K562 (cell line): ENCODE measurements at regions not wholly inside any gene's neighbourhood (a gene's known extent, or its start where the extent isn't known, plus 50 kb on each side); places are given as distances from the start of the nearest gene placed in this dataset.
"Not testable (repeated sequence)": the region's sequence is repeated elsewhere in the genome, so short reads cannot be mapped to it uniquely, and the experiment has no call there.

Source experiments
- ATAC-seq: fragments of 200-7000 bp; cut with Tn5 transposase; 3 replicates; pipeline ENCODE4 v1.9.1; 2020; ENCODE audit warnings: moderate library complexity
- BruUV-seq: library from RNA; stranded (reverse); fragments of 400-500 nt; replicated peaks from 2 replicates; lab custom pipeline; 2021; lab: Mats Ljungman, UMichigan
- CTCF ChIA-PET: fragments of 300-600 bp; formaldehyde crosslinking; extraction: SDS; loops from one replicate; lab custom pipeline; 2021; ENCODE audit warnings: low intra/inter-chr PET ratio; lab: Yijun Ruan, JAX
- POLR2A ChIA-PET: fragments of 300-600, 350-650 bp; sonication (Branson Sonifier 250); formaldehyde crosslinking; extraction: SDS; loops from one replicate; lab custom pipeline; 2021; ENCODE audit warnings: antibody characterized with exemption, inconsistent platforms; lab: Yijun Ruan, JAX
- DNase-seq, 4 experiments: peaks; one replicate each; pipeline versions ENCODE4 v3.0.0 to v3.0.0-alpha.2; 2011 to 2018; ENCODE audit warnings: low spot score in 3 of 4, mixed read lengths in 3 of 4; ENCODE audit errors: extremely low read depth in 1 of 4
- FAIRE-seq: peaks from 2 replicates; lab custom pipeline; 2011; peaks lifted over from hg19 to GRCh38; lab: Jason Lieb, UNC
- H2AFZ ChIP-seq: 2 replicates; pipeline ENCODE4 v1.6.0; 2011; ENCODE audit warnings: low read depth, low read length, control low read depth, inconsistent platforms
- H3K27ac ChIP-seq: fragments of 200-600 bp; 3 replicates; pipeline ENCODE4 v1.8.0; 2011; ENCODE audit warnings: low read depth, mild to moderate bottlenecking, control low read depth, inconsistent platforms, low read length, moderate library complexity, mixed read lengths; ENCODE audit errors: extremely low read depth
- H3K27me3 ChIP-seq, 2 experiments: fragments of 300-600 bp in 1 of 2; 2 replicates in 1 of 2; 3 replicates in 1 of 2; pipeline versions ENCODE4 v1.6.0 to v1.8.0; 2011; ENCODE audit warnings: inconsistent platforms in 2 of 2, low read length in 2 of 2, mild to moderate bottlenecking in 1 of 2, mixed read lengths in 1 of 2, moderate library complexity in 1 of 2; ENCODE audit not compliant: control insufficient read depth in 2 of 2, insufficient read depth in 2 of 2
- H3K36me3 ChIP-seq: fragments of 300-600 bp; 3 replicates; pipeline ENCODE4 v1.8.0; 2011; ENCODE audit warnings: mild to moderate bottlenecking, low read length, inconsistent platforms; ENCODE audit not compliant: control insufficient read depth, insufficient read depth
- H3K4me1 ChIP-seq, 2 experiments: fragments of 200-600 bp in 1 of 2; replicated peaks in 1 of 2; 2 replicates in 1 of 2; 3 replicates in 1 of 2; pipeline versions ENCODE4 v1.5.1 to v1.8.0; 2011; ENCODE audit warnings: inconsistent platforms in 2 of 2, low read length in 2 of 2, mild to moderate bottlenecking in 1 of 2, mixed read lengths in 1 of 2, moderate library complexity in 1 of 2; ENCODE audit not compliant: control insufficient read depth in 2 of 2, insufficient read depth in 2 of 2
- H3K4me2 ChIP-seq: 2 replicates; pipeline ENCODE4 v1.6.1; 2011; ENCODE audit warnings: low read length, control low read depth, inconsistent platforms, mixed read lengths; ENCODE audit not compliant: insufficient read depth
- H3K4me3 ChIP-seq: fragments of 200-600 bp; sonication (generic), shearing (Covaris generic); 2 replicates; pipeline ENCODE4 v1.5.1; 2016; ENCODE audit warnings: control low read depth, inconsistent platforms
- H3K79me2 ChIP-seq: fragments of 200-600 bp; 3 replicates; pipeline ENCODE4 v1.8.0; 2011; ENCODE audit warnings: low read length, inconsistent platforms; ENCODE audit not compliant: control insufficient read depth, insufficient read depth
- H3K9ac ChIP-seq, 2 experiments: 2 replicates each; pipeline versions ENCODE4 v1.6.0 to v1.6.1; 2011; ENCODE audit warnings: low read depth in 2 of 2, low read length in 2 of 2, control low read depth in 1 of 2, inconsistent platforms in 1 of 2, mild to moderate bottlenecking in 1 of 2, mixed read lengths in 1 of 2; ENCODE audit not compliant: insufficient read depth in 1 of 2
- H3K9me1 ChIP-seq: one replicate; pipeline ENCODE4 v1.6.0; 2011; ENCODE audit warnings: inconsistent platforms, mild to moderate bottlenecking, low read length, moderate library complexity; ENCODE audit not compliant: control insufficient read depth, insufficient read depth
- H3K9me3 ChIP-seq: replicated peaks from 2 replicates; pipeline ENCODE4 v1.5.1; 2011; ENCODE audit warnings: low read depth, low read length, inconsistent platforms; ENCODE audit not compliant: control insufficient read depth, insufficient read depth
- H4K20me1 ChIP-seq: replicated peaks from 2 replicates; pipeline ENCODE4 v1.6.1; 2011; ENCODE audit warnings: low read length, inconsistent platforms, mixed read lengths; ENCODE audit not compliant: control insufficient read depth, insufficient read depth
- WGBS: fragments of 100-300 bp; shearing (Covaris generic); methylation state at CpG from one replicate; pipeline ENCODE4 v1.1.6; 2016; ENCODE audit warnings: low coverage, mixed read lengths; ENCODE audit not compliant: insufficient coverage; ENCODE audit errors: missing lambda C conversion rate; 5-methylcytosine and 5-hydroxymethylcytosine counted together
- in situ Hi-C: fragments of 300-500 bp; cut with MboI; formaldehyde crosslinking; loops from 4 replicates; pipeline ENCODE4 v1.15.0; 2018; ENCODE audit warnings: inconsistent platforms, mixed read lengths
- intact Hi-C: fragments of 100-400 bp; cut with micrococcal nuclease; formaldehyde crosslinking; loops from 2 replicates; pipeline ENCODE4 v1.14.2; 2022
- TF ChIP-seq, protein P1 (sequence below), 2 experiments: fragments of 450-650 bp in 1 of 2; sonication (generic) in 1 of 2; formaldehyde crosslinking in 1 of 2; IDR thresholded peaks; 2 replicates each; pipeline versions ENCODE4 v1.7.1 to v1.9.0; 2016 to 2022; ENCODE audit warnings: inconsistent platforms in 1 of 2, mild to moderate bottlenecking in 1 of 2, missing genetic modification reagents in 1 of 2

DNA sequence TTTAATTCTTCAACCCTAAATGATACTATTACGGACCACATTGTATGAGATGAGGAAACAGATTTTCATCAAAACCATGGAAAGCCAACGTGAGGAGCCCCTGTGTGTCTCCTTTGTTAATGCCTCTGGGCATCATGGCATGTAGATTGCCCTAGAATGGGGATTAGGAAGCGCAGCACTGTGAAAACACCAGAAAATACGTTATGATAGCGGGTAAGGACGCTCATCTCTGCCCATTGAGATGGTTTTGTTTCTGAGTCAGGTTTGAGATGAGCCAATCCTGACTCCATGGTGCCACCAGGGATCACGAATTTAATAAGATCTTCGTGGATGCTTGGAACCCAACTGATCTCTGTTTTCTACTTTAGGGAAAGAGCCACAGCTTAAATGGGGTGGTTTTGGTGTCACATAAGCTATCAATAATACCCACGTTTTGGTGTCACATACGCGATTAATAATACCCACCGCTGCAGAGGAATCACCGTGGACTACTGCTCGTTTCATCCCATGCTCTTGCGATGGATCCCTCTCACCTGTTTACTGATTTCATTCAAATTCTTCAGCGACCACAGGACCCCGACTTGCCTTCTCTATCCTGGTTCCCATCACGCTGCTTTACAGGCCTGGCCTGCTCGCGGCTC lies 137.3 kb downstream of the FOXD4L6 start:
- intact Hi-C loops, in situ Hi-C loops, H3K36me3 ChIP-seq, H3K9me1 ChIP-seq, H4K20me1 ChIP-seq, BruUV-seq, H3K9me3 ChIP-seq, CTCF ChIA-PET, H3K4me1 ChIP-seq, ATAC-seq, H3K27me3 ChIP-seq, FAIRE-seq, POLR2A ChIA-PET: not testable (repeated sequence)
- peak overlapping the region; percentile 99 for H2AFZ ChIP-seq
- H3K9ac ChIP-seq: peak overlapping the region; percentile 91 to 98
- H3K27ac ChIP-seq: peak overlapping the region; percentile 97
- peak in 1 of 4 experiments; percentile 2 for DNase-seq
- H3K4me2 ChIP-seq: peak overlapping the region; percentile 92
- peaks cover 24% of the 10 kb centered on the region for H3K79me2 ChIP-seq
- peak overlapping the region; percentile 64 for H3K4me3 ChIP-seq
- WGBS: 1% methylated on average over 20 of the region's 20 CpGs

DNA sequence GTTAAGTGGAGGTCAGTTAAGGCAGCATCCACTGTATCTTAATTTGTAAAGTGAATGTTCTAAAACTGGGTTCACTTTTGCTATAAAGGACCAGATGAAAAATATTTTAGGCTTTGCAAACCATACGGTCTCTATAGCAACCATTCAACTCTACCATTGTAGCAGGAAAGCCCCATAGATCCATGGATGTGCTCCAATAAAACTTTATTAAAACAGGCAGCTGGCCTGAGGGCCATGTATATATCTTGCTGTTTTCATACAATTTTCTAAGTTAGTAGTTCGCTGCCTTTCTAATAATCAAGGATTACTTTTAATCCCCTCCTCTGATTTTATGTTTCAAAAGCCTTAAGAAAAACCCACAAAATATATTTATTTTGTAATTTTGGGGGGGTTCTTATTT lies 142.1 kb downstream of the FOXD4L6 start:
- POLR2A ChIA-PET, H3K4me3 ChIP-seq, BruUV-seq, FAIRE-seq, H3K27ac ChIP-seq, H3K9me3 ChIP-seq, in situ Hi-C loops, H4K20me1 ChIP-seq, H3K27me3 ChIP-seq, ATAC-seq: not testable (repeated sequence)
- WGBS: 77% methylated on average over 2 of the region's 2 CpGs
- TF ChIP-seq, protein P1, sequence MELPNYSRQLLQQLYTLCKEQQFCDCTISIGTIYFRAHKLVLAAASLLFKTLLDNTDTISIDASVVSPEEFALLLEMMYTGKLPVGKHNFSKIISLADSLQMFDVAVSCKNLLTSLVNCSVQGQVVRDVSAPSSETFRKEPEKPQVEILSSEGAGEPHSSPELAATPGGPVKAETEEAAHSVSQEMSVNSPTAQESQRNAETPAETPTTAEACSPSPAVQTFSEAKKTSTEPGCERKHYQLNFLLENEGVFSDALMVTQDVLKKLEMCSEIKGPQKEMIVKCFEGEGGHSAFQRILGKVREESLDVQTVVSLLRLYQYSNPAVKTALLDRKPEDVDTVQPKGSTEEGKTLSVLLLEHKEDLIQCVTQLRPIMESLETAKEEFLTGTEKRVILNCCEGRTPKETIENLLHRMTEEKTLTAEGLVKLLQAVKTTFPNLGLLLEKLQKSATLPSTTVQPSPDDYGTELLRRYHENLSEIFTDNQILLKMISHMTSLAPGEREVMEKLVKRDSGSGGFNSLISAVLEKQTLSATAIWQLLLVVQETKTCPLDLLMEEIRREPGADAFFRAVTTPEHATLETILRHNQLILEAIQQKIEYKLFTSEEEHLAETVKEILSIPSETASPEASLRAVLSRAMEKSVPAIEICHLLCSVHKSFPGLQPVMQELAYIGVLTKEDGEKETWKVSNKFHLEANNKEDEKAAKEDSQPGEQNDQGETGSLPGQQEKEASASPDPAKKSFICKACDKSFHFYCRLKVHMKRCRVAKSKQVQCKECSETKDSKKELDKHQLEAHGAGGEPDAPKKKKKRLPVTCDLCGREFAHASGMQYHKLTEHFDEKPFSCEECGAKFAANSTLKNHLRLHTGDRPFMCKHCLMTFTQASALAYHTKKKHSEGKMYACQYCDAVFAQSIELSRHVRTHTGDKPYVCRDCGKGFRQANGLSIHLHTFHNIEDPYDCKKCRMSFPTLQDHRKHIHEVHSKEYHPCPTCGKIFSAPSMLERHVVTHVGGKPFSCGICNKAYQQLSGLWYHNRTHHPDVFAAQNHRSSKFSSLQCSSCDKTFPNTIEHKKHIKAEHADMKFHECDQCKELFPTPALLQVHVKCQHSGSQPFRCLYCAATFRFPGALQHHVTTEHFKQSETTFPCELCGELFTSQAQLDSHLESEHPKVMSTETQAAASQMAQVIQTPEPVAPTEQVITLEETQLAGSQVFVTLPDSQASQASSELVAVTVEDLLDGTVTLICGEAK (IDR thresholded peaks at IDR 0.05): peak; percentile 78
- TF ChIP-seq, protein P1 (CRISPR knock-in tag; IDR thresholded peaks at IDR 0.05): peak; percentile 43; the same call in 1 of the 2 replicates
- TF ChIP-seq, all 486 proteins: peak for 1; not testable (repeated sequence) for 485
- H3K36me3 ChIP-seq, H3K9me1 ChIP-seq, DNase-seq, CTCF ChIA-PET, H3K9ac ChIP-seq, H3K4me1 ChIP-seq, intact Hi-C loops, H3K79me2 ChIP-seq, H3K4me2 ChIP-seq, H2AFZ ChIP-seq: not testable (repeated sequence)
